Neutrophil (primary cell): ENCODE measurements at regions not wholly inside any gene's neighbourhood (a gene's known extent, or its start where the extent isn't known, plus 50 kb on each side); places are given as distances from the start of the nearest gene placed in this dataset.

ENCODE experiments used
- H3K27ac ChIP-seq: fragments of 200-600 bp; sonication (generic); 2 replicates; pipeline ENCODE4 v1.5.1; 2016; ENCODE audit warnings: mild to moderate bottlenecking, moderate library complexity
- H3K27me3 ChIP-seq: fragments of 200-600 bp; sonication (generic); 2 replicates; pipeline ENCODE4 v1.6.0; 2016; ENCODE audit warnings: mild to moderate bottlenecking
- H3K36me3 ChIP-seq: fragments of 200-600 bp; sonication (generic); 2 replicates; pipeline ENCODE4 v1.5.1; 2017
- H3K4me1 ChIP-seq, 2 experiments: fragments of 200-600 bp in 1 of 2; sonication (generic) in 1 of 2; 1 replicate in 1 of 2; 2 replicates in 1 of 2; pipeline versions ENCODE4 v1.5.1 to v1.6.1; 2013 to 2016; ENCODE audit warnings: low read depth in 1 of 2, low read length in 1 of 2, mild to moderate bottlenecking in 1 of 2, moderate library complexity in 1 of 2; ENCODE audit not compliant: control insufficient read depth in 1 of 2, insufficient read depth in 1 of 2
- H3K4me3 ChIP-seq, 2 experiments: fragments of 200-600 bp in 1 of 2; sonication (generic) in 1 of 2; 1 replicate in 1 of 2; 2 replicates in 1 of 2; pipeline ENCODE4 v1.5.1; 2013 to 2016; ENCODE audit warnings: low read depth in 1 of 2, low read length in 1 of 2, mild to moderate bottlenecking in 1 of 2, moderate library complexity in 1 of 2
- H3K9me3 ChIP-seq: fragments of 200-600 bp; sonication (generic); 2 replicates; pipeline ENCODE4 v1.5.1; 2016
- CTCF ChIP-seq: fragments of 200-600 bp; sonication (generic); IDR thresholded peaks from 2 replicates; pipeline ENCODE4 v1.5.1; 2016; ENCODE audit warnings: antibody characterized with exemption

- H3K4me1 ChIP-seq = no peaks in the 10 kb centered on the region
- H3K27ac ChIP-seq = no peak overlapping the region
- H3K36me3 ChIP-seq = peaks cover 13% of the 10 kb centered on the region
These were observed 85.4 kb downstream of the NCOR2 start for GRCh38 chr12:124481772-124482566.

GRCh38 chr12:124481257-124481750 is 86.1 kb downstream of the NCOR2 start:
- H3K4me3 ChIP-seq = no peak overlapping the region
- no peaks in the 10 kb centered on the region for H3K4me1 ChIP-seq
- H3K36me3 ChIP-seq = peaks cover 13% of the 10 kb centered on the region
- H3K27me3 ChIP-seq = no peaks in the 10 kb centered on the region
- no peak overlapping the region for H3K27ac ChIP-seq
- no peak for TF ChIP-seq CTCF
- no peaks in the 10 kb centered on the region for H3K9me3 ChIP-seq

More at GRCh38 chr12:124481772-124482566, 85.4 kb downstream of the NCOR2 start:
- H3K4me3 ChIP-seq = no peak overlapping the region
- H3K27me3 ChIP-seq = no peaks in the 10 kb centered on the region
- no peak for TF ChIP-seq CTCF
- H3K9me3 ChIP-seq = no peaks in the 10 kb centered on the region

- H3K9me3 ChIP-seq = no peaks in the 10 kb centered on the region
- no peaks in the 10 kb centered on the region for H3K4me1 ChIP-seq
- no peak overlapping the region for H3K27ac ChIP-seq
- no peaks in the 10 kb centered on the region for H3K27me3 ChIP-seq
- peaks cover 13% of the 10 kb centered on the region for H3K36me3 ChIP-seq
- TF ChIP-seq CTCF = no peak
- no peak overlapping the region for H3K4me3 ChIP-seq
These were observed 86.7 kb downstream of the NCOR2 start for GRCh38 chr12:124480469-124481256.

- no peaks in the 10 kb centered on the region for H3K4me1 ChIP-seq
- no peak for TF ChIP-seq CTCF
- no peak overlapping the region for H3K27ac ChIP-seq
- no peaks in the 10 kb centered on the region for H3K27me3 ChIP-seq
- no peaks in the 10 kb centered on the region for H3K9me3 ChIP-seq
- H3K36me3 ChIP-seq = peaks cover 13% of the 10 kb centered on the region
- H3K4me3 ChIP-seq = no peak overlapping the region
These were observed 87.5 kb downstream of the NCOR2 start for GRCh38 chr12:124479680-124480468.

- Histone ChIP-seq H3K27ac (no peak overlapping the region), H3K27me3 (no peaks in the 10 kb centered on the region), H3K36me3 (peaks cover 13% of the 10 kb centered on the region), H3K9me3 (no peaks in the 10 kb centered on the region), H3K4me1 (no peaks in the 10 kb centered on the region), H3K4me3 (no peak overlapping the region)
- no peak for TF ChIP-seq CTCF
These were observed 88.3 kb downstream of the NCOR2 start for GRCh38 chr12:124478985-124479645.
